ENCODE measurements at regions not wholly inside any gene's neighbourhood (a gene's known extent, or its start where the extent isn't known, plus 50 kb on each side); places are given as distances from the start of the nearest gene placed in this dataset.
A peak's percentile ranks its signal among the peaks of the same experiment; 100 is the strongest.
"Not testable (repeated sequence)": the region's sequence is repeated elsewhere in the genome, so short reads cannot be mapped to it uniquely, and the experiment has no call there.

DNA sequence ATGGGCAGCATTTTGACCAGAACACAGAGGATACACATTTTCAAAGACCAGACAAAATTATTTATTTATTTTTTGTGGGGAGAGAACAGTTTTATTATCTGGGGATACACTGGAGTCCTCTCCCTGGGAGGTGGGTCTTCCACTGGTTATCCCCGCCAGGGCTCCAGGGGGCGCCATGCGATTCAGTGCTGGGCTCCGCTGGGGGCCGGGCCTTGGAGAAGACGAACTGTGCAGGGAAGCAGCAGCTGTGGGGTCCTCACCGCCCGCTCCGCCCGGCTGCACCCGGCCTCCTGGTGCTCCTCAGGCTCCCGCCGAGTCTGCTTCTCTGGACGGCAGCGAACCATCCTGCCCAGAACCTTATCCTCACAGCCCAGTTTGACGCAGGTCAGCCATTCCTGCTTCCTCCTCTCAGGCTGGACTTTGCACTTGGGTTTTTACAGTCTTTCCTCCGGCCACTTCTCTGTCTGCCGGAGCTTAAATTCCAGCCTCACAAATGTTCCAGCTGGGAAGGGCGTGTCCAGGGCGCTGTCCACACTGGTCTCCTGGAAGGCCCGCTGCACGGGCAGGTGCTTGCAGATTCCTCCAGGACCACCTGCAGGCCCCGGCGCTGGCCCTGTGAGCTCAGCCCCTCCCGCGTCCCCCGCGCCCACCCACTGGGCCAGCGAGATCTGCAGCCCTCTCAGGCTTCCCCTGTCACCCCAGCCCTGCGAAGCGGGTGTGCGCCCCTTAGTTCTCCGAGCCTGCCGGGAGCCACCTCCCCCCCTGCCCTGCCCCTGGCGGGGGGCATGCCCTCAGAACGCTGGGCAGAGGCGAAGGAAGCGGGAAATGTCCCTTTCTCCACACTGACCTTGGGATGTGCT, 1830.0 kb upstream of the DEFB115 start:
- DNase-seq: no peak

DNA sequence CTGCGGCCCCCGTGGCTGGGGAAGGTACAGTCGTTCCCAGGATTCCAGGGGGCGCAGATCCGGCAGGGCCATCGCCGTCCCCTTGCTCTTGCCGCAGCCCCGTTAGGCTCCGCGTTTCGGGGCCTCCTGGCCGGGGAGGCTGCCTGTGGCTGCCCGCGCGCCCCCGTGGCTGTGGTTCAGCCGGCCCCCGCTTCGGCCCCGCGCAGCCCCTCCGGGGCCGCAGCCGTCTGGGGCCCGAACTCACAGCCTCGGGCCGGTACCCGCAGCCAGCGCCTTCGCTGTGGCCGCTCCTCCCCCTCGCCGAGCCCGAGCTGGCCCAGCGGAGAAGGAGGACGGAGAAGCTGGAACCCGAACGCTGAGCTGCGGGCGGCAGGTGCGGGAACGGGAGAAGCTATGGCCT, 1826.9 kb upstream of the DEFB115 start:
- DNase-seq: no peak

DNA sequence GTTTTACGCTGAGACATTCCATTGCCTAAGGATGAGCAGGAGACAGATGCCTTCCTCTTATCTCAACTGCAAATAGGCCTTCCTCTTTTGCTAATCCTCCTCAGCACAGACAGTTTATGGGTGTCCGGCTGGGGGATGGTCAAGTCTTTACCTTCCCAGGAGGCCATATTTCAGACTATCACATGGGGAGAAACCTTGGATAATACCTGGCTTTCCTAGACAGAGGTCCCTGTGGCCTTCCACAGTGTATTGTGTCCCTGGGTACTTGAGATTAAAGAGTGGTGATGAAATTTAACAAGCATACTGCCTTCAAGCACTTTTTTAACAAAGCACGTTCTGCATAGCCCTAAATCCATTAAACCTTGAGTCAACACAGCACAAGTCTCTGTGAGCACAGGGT, 1816.7 kb upstream of the DEFB115 start:
- not testable (repeated sequence) for DNase-seq

DNA sequence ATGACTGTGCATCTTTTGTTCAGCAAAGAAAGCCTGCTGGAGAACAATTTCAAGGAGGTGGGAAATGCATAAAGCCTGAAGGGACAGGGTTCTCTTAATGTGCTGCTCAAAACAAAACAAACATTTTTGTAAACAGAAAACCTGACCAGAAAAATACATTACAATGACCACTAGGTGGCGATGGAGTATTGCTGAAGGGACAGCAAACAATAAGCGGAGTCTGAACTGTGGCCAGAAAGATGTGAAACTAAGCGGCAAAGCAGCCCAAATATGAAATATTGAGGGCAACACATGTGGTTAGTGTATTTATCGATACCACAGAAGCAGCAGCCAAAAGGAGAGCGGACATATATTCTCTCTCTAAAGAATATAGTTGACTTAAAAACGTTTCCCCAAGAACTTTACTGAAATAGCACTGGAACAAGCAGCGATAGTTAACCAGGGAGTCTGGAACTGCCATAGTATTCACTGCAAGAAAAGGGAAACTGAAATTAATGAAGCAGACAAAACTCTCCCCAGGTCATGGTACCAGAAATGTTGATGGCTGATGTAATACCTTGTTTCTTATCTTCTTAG, 1814.2 kb upstream of the DEFB115 start:
- DNase-seq: peak; percentile 46

DNA sequence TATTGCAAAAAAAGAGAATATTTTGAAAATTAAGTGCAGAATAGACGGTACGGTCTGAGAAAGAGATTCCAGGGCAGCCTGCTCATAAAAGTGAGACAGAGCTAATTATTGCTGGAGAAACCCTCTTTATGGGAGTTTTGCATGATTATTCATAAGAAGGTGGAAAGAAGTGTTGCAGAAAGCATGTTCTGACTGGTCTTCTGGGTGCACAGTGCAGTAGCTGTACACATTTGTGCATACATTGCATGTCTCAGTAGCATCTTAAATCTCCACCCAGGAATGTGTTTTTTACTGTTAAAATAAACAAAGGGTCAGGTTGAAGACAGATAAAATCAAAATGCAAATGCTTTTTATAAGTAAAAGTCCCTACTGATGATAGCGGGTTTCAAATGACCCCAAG, 1813.6 kb upstream of the DEFB115 start:
- DNase-seq: no peak

DNA sequence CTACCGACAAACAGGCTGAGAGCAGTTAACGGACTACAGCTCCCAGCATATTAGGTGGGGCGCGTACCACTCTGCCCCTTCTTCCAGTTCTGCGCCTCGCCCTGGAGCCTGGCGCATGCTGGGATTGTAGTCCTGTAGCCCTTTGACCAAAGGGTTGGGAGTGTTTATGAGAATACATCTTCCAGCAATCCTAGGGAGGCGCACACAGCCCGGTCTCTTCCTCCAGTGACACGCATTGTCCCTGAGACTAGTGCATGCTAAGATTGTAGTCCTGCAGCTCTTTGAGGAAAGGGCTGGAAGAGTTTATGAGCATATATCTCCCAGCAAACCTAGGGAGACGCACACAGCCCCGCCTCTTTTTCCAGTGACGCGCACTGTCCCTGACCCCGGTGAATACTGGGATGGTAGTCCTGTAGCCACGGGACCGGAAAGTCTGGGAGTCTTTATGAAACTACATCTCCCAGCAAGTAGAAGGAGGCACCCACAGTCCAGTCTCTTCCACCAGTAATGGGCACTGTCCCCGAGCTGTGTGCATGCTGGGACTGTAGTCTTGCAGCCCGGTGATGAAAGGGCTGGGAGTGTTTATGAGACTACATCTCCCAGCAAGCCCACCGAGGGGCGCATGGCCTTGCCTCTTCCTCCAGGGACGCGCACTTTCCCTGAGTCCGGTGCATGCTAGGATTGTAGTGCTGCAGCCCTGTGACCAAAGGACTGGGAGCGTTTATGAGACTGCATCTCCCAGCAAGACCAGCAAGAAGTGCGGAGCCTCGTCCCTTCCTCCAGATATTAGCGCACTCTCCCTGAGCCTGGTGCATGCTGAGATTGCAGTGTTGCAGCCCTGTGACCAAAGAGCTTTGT, 1812.2 kb upstream of the DEFB115 start:
- DNase-seq: not testable (repeated sequence)

DNA sequence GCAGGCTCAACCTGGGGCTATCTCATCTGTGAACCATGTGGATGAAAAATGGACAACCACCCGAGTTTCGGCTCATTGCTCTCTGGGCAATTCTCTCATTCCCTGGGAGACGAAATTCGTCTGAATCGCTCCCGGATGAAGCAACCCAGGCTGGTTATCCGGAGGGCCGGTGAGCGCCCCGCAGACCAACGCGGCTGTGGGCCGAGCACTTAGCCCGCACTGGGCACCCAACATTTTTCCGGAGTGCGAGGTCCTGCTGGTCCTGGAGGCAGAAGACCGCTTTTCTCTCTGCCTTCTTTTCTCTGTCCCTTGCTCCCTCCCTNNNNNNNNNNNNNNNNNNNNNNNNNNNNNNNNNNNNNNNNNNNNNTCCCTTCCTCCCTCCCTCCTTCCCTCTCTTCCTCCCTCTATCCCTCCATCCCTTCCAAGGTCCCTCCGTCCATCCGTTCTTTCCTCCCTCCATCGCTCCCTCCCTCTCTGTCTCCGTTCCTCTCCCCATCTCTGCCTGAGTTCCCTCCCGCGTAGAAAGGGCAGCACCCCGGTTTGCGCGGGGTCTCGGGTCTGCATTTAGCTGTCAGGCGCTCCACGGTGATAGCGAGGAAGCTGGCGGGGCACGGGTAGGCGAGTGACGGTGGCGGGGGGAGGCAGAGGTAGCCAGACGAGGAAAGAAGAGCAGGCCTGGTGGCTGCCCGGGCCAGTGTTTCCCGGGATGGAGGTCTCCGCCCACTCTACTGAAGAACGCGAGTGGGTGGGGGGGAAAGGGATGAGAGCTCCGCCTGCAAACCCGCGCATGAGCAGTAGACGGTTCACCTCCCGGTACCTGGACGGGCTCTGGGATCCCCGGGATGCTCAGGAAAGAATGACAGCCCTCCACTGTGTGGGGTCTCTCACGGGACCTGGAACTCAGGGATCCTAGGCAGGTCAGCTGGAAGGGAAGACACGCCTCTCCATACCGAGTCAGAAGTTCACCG, 1809.7 kb upstream of the DEFB115 start:
- DNase-seq: not testable (repeated sequence)

DNA sequence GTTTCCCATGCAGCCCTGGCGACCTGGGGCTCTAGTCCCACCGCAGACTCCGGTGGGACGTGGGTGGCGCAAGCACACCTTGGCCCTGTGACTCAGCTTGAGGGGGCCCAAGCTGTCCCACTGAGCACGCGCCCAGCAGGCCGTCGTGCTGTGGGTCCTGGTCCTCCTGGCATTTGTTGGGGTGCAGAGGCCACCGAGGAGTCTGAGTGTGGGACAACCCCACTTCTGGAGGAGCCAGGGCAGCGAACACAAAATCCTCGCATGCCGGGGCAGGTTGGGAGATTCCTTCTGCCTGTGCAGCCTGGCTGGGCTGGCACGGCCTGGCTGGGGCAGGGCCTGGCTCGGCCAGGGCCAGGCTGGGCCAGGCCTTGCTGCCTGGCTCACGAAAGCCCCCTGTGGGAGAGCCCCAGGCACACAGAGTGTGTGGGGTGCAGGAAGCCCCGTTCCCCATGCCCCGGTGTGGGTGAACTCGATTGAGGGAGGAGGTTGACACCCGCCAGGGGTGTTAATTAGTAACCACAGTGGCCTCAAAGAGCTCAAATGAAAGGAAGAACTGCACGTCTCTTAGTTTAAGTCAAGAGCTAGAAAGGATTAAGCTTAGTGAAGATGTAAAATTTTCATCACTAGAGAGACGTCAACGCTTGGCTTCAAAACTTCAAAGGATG, 1808.5 kb upstream of the DEFB115 start:
- DNase-seq: no peak

DNA sequence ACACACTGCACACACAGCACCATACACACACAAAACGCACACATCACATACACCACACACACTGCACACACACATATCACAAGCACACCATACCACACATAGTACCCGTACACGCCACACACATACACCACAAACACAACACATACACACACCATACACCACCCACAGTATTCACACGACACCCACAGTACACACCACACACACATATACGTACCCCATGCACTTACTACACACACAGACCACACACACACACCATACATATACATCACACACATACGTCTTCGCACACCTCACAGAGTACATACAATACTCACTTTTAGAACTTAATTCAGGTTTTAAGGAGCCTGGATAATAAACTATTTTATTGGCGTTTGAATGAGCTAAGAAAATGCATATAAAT, 1805.3 kb upstream of the DEFB115 start:
- DNase-seq: no peak

DNA sequence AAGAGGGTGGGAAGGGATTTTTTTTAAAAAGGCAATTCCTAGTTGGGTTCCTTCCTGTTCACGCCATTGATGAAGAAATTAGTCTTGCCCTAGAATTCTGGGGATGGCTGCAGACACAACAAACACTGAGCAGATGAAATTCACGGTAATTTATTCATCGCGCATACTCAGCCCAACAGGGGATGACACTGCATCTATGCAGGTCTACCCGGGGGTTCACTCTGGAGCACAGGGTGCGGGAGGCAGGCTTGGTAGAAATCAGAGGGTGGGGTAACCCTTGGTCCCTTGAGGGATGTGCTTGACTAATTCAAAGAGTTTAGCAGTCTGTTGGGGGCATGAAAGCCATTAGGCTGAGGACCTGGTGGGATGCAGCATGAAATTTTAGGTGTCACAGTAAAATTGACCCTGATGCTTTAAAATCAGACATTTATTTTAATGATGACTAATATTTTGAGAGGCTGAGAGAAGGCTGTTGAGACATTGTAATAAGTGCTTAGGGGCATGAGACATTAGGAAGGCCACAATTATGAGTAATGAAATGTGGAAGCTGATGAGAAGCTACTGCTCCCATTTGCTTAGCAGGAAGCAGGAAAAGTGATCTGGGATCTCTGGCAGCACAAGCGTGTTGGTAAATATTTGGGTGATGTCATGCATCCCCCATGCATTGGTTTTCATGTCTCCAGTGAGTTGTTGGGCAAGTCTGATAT, 1800.3 kb upstream of the DEFB115 start:
- not testable (repeated sequence) for DNase-seq

DNA sequence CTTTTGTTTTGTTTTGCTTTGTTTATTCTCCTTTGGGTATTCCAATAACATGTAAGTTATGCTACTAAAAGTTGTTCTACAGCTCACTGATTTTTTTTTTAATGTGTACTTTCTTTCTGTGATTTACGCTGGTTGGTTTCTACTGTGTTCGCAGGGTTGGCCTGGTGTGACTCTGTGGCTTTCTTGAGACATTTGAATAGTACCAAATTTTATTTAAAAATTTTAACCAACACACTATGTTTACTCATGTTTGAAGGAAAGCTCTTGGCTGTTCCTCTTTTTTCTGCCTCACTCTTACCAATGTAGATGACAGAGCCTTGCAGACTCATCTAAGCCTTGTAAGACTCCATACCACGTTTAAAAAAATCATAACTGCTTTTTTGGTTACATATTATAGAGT, 1784.9 kb upstream of the DEFB115 start:
- no peak for DNase-seq

DNA sequence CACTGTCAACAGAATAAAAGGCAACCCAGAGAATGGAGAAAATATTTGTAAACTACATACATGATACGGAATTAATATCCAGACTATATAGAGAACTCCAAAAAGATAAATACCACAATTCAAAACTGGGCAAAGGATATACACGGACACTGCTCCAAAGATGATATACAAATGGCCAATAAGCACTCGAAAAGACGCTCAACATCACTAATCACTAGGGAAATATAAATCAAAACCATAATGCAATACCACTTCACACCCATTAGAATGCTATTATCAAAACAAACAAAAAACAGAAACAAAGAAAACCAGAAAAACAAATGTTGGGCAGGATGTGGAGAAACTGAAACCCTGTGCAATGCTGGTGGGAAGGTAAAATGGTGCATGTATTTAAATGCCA, 1764.6 kb upstream of the DEFB115 start:
- DNase-seq: not testable (repeated sequence)

DNA sequence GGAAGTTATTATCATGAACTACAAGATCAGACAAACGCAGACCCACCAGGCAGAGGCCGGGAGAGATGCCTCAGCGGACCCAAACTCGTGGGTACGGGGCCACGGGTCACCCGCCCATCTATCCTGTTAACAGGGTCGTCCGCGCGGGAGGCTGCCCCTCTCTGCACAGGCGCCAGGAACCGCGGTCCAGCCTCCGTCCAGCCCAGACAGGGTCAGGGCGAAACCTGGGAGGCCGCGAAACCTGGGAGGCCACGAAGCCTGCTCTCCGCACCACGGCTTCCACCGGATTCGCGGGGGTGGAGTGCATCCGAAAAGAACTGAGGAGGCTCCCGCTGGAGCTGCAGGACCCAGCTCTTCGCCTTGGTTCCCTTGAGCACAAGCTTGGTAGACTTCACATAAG, 1760.7 kb upstream of the DEFB115 start:
- not testable (repeated sequence) for DNase-seq

DNA sequence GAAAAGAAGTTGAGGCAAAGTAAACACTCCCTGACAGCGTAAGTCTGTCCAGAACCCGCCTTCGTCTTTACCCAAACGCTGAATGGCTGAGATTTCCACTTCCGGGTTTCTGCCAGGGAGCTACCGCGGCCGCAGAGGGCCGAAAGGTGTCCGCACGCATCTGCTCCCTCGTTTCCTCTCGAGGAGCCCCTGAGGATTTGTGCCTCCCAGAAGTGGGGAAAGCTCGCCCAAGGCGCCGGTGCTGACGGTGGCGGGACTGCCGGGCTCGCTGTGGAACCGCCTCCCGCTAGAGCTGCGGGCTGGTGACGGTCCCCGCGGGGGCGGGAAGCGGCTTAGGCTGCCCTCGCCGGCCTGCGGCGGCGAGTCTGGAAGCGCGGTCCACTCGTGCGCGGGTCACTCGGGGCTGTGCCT, 1760.2 kb upstream of the DEFB115 start:
- peak; percentile 56 for DNase-seq

DNA sequence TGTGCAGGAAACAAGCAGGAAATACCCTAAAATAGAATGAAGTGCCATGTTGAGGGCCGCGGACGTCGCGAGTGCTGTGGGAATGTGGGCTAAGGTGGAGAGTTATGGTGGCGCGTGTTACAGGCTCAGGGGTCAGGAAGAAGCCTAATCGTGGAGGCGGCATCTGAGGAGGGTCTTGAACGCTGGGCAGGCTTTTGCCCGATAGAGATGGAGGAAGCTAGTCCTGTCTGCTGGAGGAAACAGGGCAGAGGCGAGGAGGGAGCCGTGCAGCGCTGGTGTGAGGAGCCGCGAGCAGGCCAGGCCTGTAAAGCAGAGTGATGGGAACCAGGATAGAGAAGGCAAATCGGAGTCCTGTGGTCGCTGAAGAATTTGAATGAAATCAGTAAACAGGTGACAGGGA, 1759.8 kb upstream of the DEFB115 start:
- DNase-seq: not testable (repeated sequence)

DNA sequence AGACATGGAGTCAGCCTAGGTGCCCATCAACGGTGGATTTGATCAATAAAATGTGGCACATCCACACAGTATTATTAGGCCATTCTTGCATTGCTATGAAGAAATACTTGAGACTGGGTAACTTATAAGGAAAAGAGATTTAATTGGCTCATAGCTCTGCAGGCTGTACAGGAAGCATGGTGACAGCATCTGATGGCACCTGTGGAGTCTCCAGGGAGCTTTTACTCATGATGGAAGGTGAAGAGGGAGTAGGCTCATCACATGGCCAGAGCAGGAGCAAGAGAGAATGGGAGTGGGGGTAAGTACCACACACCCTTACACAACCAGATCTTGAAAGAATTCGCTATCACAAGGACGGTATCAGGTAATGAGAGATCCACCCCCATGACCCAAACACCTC, 1756.7 kb upstream of the DEFB115 start:
- DNase-seq: not testable (repeated sequence)

DNA sequence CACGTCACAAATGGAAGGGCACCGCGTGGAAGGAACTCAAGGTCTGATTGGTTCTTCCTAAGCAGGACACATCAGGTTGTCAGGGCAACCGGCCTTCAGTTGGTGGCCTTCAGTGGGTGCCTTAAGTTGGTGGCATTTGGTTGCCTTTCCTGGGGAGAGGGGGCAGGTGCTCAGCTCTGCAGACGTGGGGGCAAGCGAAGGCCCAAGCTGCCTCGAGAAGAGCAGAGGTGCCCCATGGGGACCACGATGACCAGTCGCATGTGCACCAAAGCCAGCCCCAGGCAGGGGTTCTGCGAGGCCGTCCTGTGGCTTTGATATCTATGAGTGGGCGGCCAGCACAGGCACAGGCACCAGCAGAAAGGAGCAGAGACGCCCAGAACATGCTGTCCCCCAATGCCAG, 1742.8 kb upstream of the DEFB115 start:
- not testable (repeated sequence) for DNase-seq

DNA sequence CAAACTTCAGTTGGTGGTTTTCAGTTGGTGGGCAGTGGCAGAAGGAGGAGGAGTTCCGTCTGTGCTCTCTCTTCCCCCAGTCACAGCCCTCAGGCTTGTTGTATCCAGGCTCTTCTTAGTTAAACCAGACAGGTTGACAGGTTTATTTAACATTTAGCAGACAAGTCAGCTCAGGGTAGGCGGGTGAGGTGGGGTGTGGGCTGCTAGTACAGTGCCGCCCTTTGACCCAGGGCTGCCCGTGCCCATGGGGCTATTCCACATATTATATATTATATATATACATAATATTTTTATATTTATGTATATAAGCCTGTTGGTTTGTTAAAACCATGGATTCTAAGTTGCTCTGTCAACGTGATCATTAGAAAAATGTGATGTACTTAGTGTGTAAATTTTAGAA, 1740.6 kb upstream of the DEFB115 start:
- DNase-seq: not testable (repeated sequence)

DNA sequence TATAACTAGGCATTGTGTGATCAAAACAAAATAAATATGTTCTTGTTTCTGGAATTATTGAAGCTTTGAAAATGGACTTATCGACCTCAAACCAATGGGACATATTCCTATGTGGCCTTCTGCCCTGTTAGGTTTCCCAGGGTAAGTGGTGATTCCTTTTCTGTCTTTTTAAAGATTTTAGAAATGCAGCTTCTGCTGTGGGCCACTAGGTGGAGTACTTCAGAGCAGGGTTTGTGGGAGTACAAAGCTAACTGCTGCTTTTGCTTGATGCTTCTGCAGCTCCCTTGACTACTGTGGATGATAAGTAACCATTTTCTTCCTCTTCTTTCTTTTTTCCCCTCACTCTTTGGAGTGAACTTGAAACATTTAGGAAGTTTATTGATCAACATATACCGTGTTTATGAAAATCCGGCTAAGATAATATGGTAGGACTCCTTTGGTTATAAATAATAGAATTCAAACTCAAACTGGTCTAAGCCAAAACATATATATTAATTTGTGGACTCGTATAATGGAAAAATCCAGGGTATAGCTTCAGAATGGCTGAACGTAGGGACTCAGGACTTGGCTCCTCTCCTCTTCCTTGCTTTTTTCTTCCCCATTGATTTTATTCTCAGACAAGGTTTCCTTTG, 1737.7 kb upstream of the DEFB115 start:
- DNase-seq: not testable (repeated sequence)

DNA sequence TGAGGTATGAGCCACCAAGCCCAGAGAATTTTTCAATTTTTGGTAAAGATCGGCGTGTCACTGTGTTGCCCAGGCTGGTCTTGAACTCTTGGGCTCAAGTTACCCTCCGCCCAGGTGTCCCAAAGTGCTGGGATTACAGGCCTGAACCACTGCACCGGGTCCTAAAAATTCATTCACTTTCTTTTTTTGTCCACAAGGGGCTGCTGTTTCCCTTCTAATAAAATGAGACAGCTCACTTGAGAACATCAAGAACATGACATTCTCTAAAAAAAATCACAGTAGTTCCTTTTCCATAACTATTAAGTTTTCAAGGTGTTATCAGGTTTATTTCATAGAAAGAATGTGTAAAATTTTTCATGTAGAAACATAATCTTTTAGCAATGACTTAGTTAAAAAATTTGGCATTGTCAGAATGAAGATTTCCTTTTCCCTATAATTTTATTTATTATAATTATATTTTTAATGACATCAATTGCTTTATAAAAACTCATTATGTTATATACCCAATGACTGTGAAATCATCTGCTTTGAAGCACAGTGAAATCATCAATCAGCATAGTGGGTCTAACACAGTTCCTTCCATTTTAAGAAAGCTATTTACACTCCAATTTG, 1723.8 kb upstream of the DEFB115 start:
- DNase-seq: not testable (repeated sequence)
